ENCODE measurements at regions not wholly inside any gene's neighbourhood (a gene's known extent, or its start where the extent isn't known, plus 50 kb on each side); places are given as distances from the start of the nearest gene placed in this dataset.

DNA sequence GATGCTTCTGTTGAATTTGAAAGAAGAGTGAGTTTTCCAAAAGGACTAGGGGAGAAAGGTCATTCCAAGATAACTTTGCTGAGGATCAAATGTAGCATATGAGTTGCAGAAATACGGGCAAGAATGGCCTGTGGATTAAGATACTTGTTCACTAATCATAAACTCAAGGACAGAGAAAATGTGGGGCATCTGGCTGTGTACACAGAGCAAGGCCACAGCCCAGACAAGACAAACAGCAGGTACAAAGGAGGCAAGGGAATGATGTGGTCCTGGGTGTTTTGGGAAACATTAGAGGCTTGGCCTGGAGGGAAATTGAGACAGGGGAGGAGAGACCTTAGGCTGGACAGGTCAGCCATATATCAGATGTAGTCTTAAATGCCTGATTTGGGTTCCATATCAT lies 254.8 kb downstream of the TTC32 start:
- H3K4me3 Mint-ChIP-seq, result no peak overlapping the region
- H2BK5ac ChIP-seq (ENCODE audit: insufficient read length, low read length), result no peak overlapping the region
- H3K79me2 ChIP-seq (ENCODE audit: insufficient read depth, low read length), result no peaks in the 10 kb centered on the region
- H2BK15ac ChIP-seq (ENCODE audit: low read depth, low read length), result no peak overlapping the region
- no peak overlapping the region for H3K4me2 ChIP-seq (ENCODE audit: insufficient read depth, insufficient read length, low read length)
- no peaks in the 10 kb centered on the region for H3K27me3 ChIP-seq (ENCODE audit: insufficient read depth, low read length)
- H3T11ph ChIP-seq (ENCODE audit: low read length), result no peak overlapping the region
- peaks cover 0 to 3% of the 10 kb centered on the region in 2 experiments; a peak in 2 of 4 replicates for H3K4me1 Mint-ChIP-seq
- H2BK12ac ChIP-seq (ENCODE audit: insufficient read length, low read depth, low read length), result no peak overlapping the region
- H3K27me3 Mint-ChIP-seq (ENCODE audit: low read depth), result peaks cover 2% of the 10 kb centered on the region; the same call in 1 of the 2 replicates
- H2BK120ac ChIP-seq (ENCODE audit: low read depth, low read length, poor library complexity, severe bottlenecking), result no peak overlapping the region
- no peak overlapping the region for H3K27ac ChIP-seq (ENCODE audit: insufficient read length, low read depth, low read length)
- no peak overlapping the region for H4K91ac ChIP-seq (ENCODE audit: insufficient read length, low read depth, low read length)
- H4K8ac ChIP-seq (replicated peaks; ENCODE audit: insufficient read length, low read depth, low read length), result no peak overlapping the region
- no peak for DNase-seq
- H3K4me1 ChIP-seq (ENCODE audit: insufficient read depth, low read length), result peaks cover 2% of the 10 kb centered on the region; the same call in 1 of the 2 replicates
- no peak overlapping the region for H2BK20ac ChIP-seq (ENCODE audit: low read depth, low read length, poor library complexity, severe bottlenecking)
- no peak overlapping the region for H3K14ac ChIP-seq (ENCODE audit: insufficient read depth, low read length)
- H3K23me2 ChIP-seq (ENCODE audit: insufficient read length, low read depth, low read length, poor library complexity, severe bottlenecking), result no peaks in the 10 kb centered on the region
- no peak overlapping the region for H2AK5ac ChIP-seq (ENCODE audit: insufficient read length, low read length)
- no peak overlapping the region for H2AFZ ChIP-seq (ENCODE audit: low read length)
- no peak overlapping the region for H3K56ac ChIP-seq (ENCODE audit: insufficient read length, low read depth, low read length)
- H3K18ac ChIP-seq (ENCODE audit: insufficient read length, low read depth, low read length), result no peak overlapping the region
- no peak overlapping the region for H4K5ac ChIP-seq (ENCODE audit: insufficient read length, low read depth, low read length)
- H3K9me3 ChIP-seq (ENCODE audit: control insufficient read depth, low read depth, low read length), result no peaks in the 10 kb centered on the region
- no peak overlapping the region for H3K23ac ChIP-seq (ENCODE audit: insufficient read length, low read depth, low read length)
- H3K9me3 Mint-ChIP-seq, result no peaks in the 10 kb centered on the region
- no peaks in the 10 kb centered on the region for H3K36me3 Mint-ChIP-seq (ENCODE audit: insufficient read depth in 1 of 3, low read depth in 3 of 3)
- H3K27ac Mint-ChIP-seq, result no peak overlapping the region
- no peaks in the 10 kb centered on the region for H4K20me1 ChIP-seq (ENCODE audit: control insufficient read depth, insufficient read depth, insufficient read length)
- H3K79me1 ChIP-seq (ENCODE audit: insufficient read depth, low read depth, low read length, poor library complexity, severe bottlenecking), result no peaks in the 10 kb centered on the region
- WGBS (ENCODE audit: extremely low coverage, insufficient read length, low lambda C conversion rate), result no CpG with 5 or more reads among the region's 1 CpG
- no peak overlapping the region for H3K9ac ChIP-seq (ENCODE audit: extremely low read depth, insufficient read length, low read length)
- no peak overlapping the region for H3K4ac ChIP-seq (ENCODE audit: low read depth, low read length)
- TF ChIP-seq, protein P1, sequence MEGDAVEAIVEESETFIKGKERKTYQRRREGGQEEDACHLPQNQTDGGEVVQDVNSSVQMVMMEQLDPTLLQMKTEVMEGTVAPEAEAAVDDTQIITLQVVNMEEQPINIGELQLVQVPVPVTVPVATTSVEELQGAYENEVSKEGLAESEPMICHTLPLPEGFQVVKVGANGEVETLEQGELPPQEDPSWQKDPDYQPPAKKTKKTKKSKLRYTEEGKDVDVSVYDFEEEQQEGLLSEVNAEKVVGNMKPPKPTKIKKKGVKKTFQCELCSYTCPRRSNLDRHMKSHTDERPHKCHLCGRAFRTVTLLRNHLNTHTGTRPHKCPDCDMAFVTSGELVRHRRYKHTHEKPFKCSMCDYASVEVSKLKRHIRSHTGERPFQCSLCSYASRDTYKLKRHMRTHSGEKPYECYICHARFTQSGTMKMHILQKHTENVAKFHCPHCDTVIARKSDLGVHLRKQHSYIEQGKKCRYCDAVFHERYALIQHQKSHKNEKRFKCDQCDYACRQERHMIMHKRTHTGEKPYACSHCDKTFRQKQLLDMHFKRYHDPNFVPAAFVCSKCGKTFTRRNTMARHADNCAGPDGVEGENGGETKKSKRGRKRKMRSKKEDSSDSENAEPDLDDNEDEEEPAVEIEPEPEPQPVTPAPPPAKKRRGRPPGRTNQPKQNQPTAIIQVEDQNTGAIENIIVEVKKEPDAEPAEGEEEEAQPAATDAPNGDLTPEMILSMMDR (conservative IDR thresholded peaks at IDR 0.05), result no peak

Measured in H9 (cell line).